C4-2B (cell line): ENCODE measurements at regions not wholly inside any gene's neighbourhood (a gene's known extent, or its start where the extent isn't known, plus 50 kb on each side); places are given as distances from the start of the nearest gene placed in this dataset.

Experiments used
- ZFX ChIP-seq: fragments of 450-650 bp; IDR thresholded peaks from 2 replicates; pipeline ENCODE4 v1.6.1; 2017
- TF ChIP-seq, protein P1 (sequence below): fragments of 450-650 bp; conservative IDR thresholded peaks from 2 replicates; pipeline ENCODE4 v1.5.1; 2017; ENCODE audit warnings: mild to moderate bottlenecking

DNA sequence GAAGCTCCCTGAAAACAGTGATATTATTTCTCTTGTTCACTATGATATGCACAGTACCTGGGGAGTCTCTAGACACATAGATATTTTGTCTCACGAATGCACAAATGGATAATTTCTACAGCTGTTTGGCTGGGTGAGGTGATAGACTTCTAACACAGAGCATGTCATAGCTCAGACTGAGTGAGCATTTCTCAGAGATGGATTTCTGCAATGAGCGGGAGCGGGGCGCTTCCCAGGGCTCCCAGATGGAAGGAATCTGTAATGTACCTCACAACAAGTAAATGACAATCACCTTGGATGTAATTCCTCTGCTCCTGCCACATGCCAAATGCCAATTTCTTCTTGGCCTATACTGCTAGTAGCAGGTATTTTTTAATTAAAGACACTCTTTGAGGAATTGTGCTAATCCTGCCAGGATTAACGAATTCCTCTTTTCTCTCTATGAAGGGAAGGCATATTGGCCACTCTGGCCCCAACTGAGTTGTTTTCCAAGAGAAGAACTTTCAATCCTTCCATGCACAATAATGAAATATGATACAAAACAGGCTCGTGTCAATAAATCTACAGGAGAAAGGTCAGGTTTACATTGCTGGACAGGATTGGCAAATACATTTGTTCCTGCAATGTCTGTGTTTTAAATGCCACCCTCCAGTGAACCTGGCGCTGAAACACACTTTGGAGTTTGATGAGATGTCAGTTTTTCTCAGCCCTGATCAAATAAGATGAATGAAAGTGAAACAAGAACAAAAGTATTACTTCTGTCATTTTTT, 185.3 kb downstream of the CBLN1 start:
- TF ChIP-seq, protein P1, sequence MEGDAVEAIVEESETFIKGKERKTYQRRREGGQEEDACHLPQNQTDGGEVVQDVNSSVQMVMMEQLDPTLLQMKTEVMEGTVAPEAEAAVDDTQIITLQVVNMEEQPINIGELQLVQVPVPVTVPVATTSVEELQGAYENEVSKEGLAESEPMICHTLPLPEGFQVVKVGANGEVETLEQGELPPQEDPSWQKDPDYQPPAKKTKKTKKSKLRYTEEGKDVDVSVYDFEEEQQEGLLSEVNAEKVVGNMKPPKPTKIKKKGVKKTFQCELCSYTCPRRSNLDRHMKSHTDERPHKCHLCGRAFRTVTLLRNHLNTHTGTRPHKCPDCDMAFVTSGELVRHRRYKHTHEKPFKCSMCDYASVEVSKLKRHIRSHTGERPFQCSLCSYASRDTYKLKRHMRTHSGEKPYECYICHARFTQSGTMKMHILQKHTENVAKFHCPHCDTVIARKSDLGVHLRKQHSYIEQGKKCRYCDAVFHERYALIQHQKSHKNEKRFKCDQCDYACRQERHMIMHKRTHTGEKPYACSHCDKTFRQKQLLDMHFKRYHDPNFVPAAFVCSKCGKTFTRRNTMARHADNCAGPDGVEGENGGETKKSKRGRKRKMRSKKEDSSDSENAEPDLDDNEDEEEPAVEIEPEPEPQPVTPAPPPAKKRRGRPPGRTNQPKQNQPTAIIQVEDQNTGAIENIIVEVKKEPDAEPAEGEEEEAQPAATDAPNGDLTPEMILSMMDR = no peak
- no peak for TF ChIP-seq ZFX
